Sigmoid colon (tissue), 4 donors: ENCODE measurements at regions not wholly inside any gene's neighbourhood (a gene's known extent, or its start where the extent isn't known, plus 50 kb on each side); places are given as distances from the start of the nearest gene placed in this dataset.
"Not testable (repeated sequence)": the region's sequence is repeated elsewhere in the genome, so short reads cannot be mapped to it uniquely, and the experiment has no call there.

Source experiments
- EP300 ChIP-seq, 4 donors: sonication (generic); formaldehyde crosslinking; IDR thresholded peaks; one replicate each; pipeline ENCODE4 v1.6.1; 2017; ENCODE audit warnings: antibody characterized with exemption in 4 of 4
- POLR2A ChIP-seq, 2 donors: fragments of 450-650 bp; IDR thresholded peaks; one replicate each; pipeline ENCODE4 v1.6.1; 2016; ENCODE audit warnings: antibody characterized with exemption in 2 of 2, mild to moderate bottlenecking in 2 of 2, moderate library complexity in 2 of 2
- TF ChIP-seq, protein P1 (sequence below), 4 experiments: fragments of 450-650 bp in 3 of 4; fragments of 200-600 bp in 1 of 4; IDR thresholded peaks; one replicate each; pipeline ENCODE4 v1.5.1; 2016 to 2019; ENCODE audit warnings: antibody characterized with exemption in 4 of 4, mild to moderate bottlenecking in 3 of 4, moderate library complexity in 2 of 4

DNA sequence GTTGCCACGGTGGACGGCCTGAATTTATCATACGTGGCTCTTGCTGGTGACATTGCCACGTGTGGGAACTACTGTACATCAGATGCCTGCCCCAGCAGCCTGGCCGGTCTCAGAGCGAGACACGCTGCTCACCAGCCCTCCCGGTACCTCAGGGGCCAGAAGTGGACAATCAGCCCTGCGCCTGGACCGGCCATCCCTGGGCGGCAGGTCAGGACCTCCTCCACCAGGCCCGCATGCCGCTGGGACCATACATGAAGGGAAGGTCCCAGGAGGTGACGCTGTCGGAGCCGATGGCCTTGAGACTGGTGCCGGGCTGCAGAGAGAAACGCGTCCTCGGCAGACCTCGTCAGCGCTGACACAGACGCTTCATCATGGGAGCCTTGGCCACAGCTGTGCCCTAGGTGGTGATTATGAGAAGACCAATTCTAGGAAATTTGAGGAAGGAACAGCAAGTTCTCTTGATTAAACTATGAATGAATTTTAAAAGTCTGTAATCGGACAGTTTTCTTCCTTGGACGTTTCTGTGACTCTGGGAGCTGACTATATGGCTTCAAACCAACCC lies 5456.7 kb upstream of the TPTE start:
- TF ChIP-seq, protein P1, sequence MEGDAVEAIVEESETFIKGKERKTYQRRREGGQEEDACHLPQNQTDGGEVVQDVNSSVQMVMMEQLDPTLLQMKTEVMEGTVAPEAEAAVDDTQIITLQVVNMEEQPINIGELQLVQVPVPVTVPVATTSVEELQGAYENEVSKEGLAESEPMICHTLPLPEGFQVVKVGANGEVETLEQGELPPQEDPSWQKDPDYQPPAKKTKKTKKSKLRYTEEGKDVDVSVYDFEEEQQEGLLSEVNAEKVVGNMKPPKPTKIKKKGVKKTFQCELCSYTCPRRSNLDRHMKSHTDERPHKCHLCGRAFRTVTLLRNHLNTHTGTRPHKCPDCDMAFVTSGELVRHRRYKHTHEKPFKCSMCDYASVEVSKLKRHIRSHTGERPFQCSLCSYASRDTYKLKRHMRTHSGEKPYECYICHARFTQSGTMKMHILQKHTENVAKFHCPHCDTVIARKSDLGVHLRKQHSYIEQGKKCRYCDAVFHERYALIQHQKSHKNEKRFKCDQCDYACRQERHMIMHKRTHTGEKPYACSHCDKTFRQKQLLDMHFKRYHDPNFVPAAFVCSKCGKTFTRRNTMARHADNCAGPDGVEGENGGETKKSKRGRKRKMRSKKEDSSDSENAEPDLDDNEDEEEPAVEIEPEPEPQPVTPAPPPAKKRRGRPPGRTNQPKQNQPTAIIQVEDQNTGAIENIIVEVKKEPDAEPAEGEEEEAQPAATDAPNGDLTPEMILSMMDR (IDR thresholded peaks at IDR 0.05) = not testable (repeated sequence)
- not testable (repeated sequence) for TF ChIP-seq POLR2A, EP300 (IDR thresholded peaks at IDR 0.05)
